ENCODE measurements at regions not wholly inside any gene's neighbourhood (a gene's known extent, or its start where the extent isn't known, plus 50 kb on each side); places are given as distances from the start of the nearest gene placed in this dataset.

DNA sequence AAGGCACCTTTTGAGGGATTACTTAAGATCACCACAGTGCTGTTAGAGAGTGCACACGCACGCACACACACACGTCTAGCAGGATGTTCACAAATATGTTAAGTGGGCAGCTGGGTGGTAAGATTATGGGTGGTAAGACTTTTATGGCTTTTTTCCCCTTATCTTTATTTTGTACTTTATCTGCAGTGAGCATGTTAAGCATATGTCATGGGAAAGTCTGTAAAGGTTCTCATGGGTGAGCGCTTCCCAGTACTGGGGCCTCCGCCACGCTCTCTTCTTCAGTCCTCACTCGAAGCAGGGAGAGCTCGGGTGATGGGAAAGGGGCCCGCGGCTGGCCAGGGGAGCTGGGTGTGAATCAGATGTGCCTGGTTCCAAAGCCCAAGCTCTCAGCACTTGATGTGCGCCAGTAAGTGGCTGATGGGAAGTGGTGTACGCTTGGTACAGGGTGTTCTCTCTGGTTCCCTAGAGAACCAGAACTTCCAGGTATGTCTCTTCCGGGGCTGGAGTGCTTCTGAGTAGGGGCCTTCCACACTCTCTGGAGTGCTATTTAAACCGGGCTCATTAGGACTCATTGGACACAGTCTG lies 83.9 kb upstream of the YWHAQ start:
- TF ChIP-seq, protein P1, sequence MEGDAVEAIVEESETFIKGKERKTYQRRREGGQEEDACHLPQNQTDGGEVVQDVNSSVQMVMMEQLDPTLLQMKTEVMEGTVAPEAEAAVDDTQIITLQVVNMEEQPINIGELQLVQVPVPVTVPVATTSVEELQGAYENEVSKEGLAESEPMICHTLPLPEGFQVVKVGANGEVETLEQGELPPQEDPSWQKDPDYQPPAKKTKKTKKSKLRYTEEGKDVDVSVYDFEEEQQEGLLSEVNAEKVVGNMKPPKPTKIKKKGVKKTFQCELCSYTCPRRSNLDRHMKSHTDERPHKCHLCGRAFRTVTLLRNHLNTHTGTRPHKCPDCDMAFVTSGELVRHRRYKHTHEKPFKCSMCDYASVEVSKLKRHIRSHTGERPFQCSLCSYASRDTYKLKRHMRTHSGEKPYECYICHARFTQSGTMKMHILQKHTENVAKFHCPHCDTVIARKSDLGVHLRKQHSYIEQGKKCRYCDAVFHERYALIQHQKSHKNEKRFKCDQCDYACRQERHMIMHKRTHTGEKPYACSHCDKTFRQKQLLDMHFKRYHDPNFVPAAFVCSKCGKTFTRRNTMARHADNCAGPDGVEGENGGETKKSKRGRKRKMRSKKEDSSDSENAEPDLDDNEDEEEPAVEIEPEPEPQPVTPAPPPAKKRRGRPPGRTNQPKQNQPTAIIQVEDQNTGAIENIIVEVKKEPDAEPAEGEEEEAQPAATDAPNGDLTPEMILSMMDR (IDR thresholded peaks at IDR 0.05; ENCODE audit: low read depth, low read length, poor library complexity, severe bottlenecking): no peak
- no peak for TF ChIP-seq EZH2phosphoT487 (IDR thresholded peaks at IDR 0.05; ENCODE audit: borderline replicate concordance, low read length)

Measured in DOHH2 (cell line).